Cardiac muscle cell (in vitro differentiated cells and primary cell): ENCODE measurements at regions not wholly inside any gene's neighbourhood (a gene's known extent, or its start where the extent isn't known, plus 50 kb on each side); places are given as distances from the start of the nearest gene placed in this dataset.

Experiments
- DNase-seq, 2 donors: peaks; one replicate each; pipeline versions ENCODE4 v3.0.0 to v3.0.0-alpha.2; 2010 to 2017; ENCODE audit warnings: low read depth in 1 of 2, low spot score in 1 of 2
- H3K27ac ChIP-seq: fragments of 200-600 bp; sonication (generic); 2 replicates; pipeline ENCODE4 v1.5.1; 2016
- H3K27me3 ChIP-seq: fragments of 200-600 bp; sonication (generic); 2 replicates; pipeline ENCODE4 v1.6.0; 2016; ENCODE audit warnings: control low read depth
- H3K36me3 ChIP-seq: fragments of 200-600 bp; sonication (generic); 2 replicates; pipeline ENCODE4 v1.5.1; 2016; ENCODE audit warnings: control low read depth
- H3K4me1 ChIP-seq: fragments of 200-600 bp; sonication (generic); 2 replicates; pipeline ENCODE4 v1.8.1; 2017; ENCODE audit warnings: low read depth, mild to moderate bottlenecking, mixed run types
- H3K4me3 ChIP-seq: fragments of 200-600 bp; sonication (generic); 2 replicates; pipeline ENCODE4 v1.5.1; 2016; ENCODE audit warnings: mild to moderate bottlenecking
- H3K9me3 ChIP-seq: fragments of 200-600 bp; sonication (generic); 2 replicates; pipeline ENCODE4 v1.5.1; 2017; ENCODE audit warnings: low read depth, mild to moderate bottlenecking, control low read depth
- TF ChIP-seq, protein P1 (sequence below): IDR thresholded peaks from 2 replicates; pipeline ENCODE4 v1.5.1; 2012; ENCODE audit warnings: low read depth, mild to moderate bottlenecking, low read length

DNA sequence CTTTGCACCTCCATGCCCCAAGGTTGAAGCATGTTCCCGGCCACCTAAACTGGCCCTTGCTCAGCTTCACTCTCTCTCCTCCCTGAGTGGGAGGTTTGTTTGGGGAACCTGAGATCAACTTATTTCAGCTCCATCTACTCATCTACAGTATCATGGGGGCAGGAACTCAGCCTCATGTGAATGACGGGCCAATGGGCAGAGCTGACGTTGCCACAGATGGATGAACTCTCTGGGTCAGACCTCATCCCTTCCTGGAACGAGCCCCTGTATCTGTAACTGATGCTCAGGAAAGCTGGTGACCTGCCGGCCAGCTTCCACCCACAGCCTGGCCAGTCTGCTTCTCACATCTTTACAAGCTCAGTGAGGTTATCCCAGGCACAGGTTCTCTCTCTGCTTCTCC, 369.6 kb downstream of the IRX2 start:
- TF ChIP-seq, protein P1, sequence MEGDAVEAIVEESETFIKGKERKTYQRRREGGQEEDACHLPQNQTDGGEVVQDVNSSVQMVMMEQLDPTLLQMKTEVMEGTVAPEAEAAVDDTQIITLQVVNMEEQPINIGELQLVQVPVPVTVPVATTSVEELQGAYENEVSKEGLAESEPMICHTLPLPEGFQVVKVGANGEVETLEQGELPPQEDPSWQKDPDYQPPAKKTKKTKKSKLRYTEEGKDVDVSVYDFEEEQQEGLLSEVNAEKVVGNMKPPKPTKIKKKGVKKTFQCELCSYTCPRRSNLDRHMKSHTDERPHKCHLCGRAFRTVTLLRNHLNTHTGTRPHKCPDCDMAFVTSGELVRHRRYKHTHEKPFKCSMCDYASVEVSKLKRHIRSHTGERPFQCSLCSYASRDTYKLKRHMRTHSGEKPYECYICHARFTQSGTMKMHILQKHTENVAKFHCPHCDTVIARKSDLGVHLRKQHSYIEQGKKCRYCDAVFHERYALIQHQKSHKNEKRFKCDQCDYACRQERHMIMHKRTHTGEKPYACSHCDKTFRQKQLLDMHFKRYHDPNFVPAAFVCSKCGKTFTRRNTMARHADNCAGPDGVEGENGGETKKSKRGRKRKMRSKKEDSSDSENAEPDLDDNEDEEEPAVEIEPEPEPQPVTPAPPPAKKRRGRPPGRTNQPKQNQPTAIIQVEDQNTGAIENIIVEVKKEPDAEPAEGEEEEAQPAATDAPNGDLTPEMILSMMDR = no peak
- Histone ChIP-seq H3K4me3 (no peak overlapping the region), H3K4me1 (no peaks in the 10 kb centered on the region), H3K27me3 (no peaks in the 10 kb centered on the region), H3K36me3 (no peaks in the 10 kb centered on the region), H3K27ac (no peak overlapping the region), H3K9me3 (no peaks in the 10 kb centered on the region)
- DNase-seq = no peak

DNA sequence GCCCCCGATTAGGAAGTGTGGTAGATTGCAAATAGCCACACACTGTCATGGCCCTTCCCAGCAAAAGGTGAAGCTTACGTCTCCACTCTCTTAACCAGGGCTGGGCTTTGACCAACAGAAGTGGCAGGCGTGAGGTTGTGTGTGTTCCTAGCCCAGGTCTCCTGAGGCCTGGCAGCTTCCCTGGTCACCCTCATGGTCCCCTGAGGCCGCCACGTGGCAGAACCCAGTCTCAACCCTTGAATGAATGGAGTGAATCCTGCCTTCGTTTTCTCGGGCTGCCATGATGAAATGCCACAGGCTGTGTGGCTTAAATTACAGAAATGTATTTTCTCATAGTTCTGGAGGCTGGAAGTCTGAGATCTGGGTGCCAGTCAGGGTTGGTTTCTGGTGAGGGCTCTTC, 370.4 kb downstream of the IRX2 start:
- Histone ChIP-seq H3K27ac (no peak overlapping the region), H3K36me3 (no peaks in the 10 kb centered on the region), H3K9me3 (no peaks in the 10 kb centered on the region), H3K4me3 (no peak overlapping the region), H3K4me1 (no peaks in the 10 kb centered on the region), H3K27me3 (no peaks in the 10 kb centered on the region)
- no peak for DNase-seq
- TF ChIP-seq, protein P1 = no peak

DNA sequence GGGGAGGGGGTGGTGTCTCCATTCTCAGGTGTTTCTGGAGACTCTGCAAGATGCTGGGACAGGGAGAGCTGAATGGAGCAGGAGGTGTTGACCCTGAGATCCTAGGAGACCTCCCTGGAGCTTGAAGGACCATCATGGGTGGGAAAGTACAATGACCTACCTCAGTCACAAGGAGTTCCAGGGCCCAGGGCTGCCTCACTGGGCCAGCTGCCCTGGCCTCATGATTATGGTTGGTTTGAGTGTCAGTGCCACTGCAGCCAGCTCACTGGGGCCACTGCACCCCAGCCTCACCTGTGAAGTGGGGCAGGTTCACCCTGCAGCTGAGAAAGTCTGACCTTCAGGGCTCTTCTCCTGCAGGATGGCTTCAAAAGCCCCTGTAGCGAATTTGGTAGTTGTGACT, 372.5 kb downstream of the IRX2 start:
- Histone ChIP-seq H3K36me3 (no peaks in the 10 kb centered on the region), H3K27ac (no peak overlapping the region), H3K4me1 (no peaks in the 10 kb centered on the region), H3K9me3 (no peaks in the 10 kb centered on the region), H3K27me3 (no peaks in the 10 kb centered on the region), H3K4me3 (no peak overlapping the region)
- TF ChIP-seq, protein P1 = no peak
- DNase-seq = no peak

DNA sequence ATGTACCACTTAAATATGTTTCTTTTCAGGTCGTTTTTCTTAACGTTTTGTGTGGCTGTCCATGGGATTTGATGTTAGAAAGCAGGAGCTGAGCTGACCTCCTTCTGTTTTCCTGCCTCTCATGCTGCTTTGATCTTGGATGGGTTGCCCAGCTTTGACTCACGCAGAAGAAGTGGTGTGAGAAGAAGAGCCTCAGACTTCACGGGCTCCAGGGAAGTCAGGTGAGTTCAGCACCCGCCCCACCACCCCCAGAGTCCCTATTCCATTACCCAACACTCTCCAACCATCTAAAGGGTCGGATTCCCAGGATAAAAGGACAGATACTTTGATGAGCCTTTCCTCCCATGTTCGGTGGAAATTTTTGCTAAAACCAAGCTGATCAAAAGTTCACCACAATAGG, 373.4 kb downstream of the IRX2 start:
- H3K27me3 ChIP-seq = no peaks in the 10 kb centered on the region
- H3K4me3 ChIP-seq = no peak overlapping the region
- no peak overlapping the region for H3K27ac ChIP-seq
- H3K9me3 ChIP-seq = no peaks in the 10 kb centered on the region
- H3K4me1 ChIP-seq = no peaks in the 10 kb centered on the region
- no peaks in the 10 kb centered on the region for H3K36me3 ChIP-seq
- TF ChIP-seq, protein P1 = no peak
- DNase-seq = no peak

DNA sequence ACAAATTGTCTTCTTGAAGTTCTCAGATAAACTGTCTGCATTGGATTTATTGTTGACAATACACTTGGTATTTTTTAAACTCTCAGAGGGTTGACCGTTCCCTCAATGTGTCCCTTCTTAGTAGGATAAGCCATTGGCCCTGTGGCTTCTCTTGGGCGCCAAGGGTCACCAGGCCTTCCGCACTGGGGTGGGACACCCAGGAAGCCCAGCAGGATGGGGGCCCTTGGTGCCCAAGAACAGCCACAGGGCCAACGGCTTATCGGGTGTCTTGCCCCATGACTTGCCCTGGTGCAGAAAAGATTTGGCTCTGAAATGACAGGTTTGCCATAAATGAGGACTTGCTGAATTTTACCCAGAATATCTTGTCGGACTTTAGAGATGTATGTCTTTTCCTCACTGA, 375.0 kb downstream of the IRX2 start:
- TF ChIP-seq, protein P1 = no peak
- Histone ChIP-seq H3K4me1 (no peaks in the 10 kb centered on the region), H3K4me3 (no peak overlapping the region)

DNA sequence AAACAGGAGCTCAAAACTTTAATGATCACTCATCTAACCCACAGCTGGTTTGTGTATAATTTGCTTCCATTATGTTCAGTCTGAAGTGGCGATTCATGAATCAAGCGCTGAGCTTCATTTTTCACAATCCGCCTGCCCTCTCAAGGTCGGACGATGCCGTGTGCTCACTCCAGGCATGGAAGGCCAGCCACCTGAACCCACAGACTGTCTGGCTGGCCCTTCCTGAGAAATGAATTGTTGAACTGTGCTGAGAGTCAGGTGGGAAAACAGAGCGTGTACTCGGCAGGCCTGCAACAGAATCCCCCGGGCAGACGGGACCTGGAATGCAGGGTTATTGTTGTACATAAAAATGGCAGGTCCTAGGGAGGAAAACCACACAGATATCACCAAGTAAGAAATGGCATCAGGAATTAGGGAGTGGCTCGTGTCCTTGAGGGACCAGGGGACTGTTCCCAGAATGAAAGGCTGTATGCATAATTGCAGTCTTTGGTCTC, 375.7 kb downstream of the IRX2 start:
- no peaks in the 10 kb centered on the region for H3K9me3 ChIP-seq

More for the DNA sequence above, 375.0 kb downstream of the IRX2 start:
- Histone ChIP-seq H3K36me3 (no peaks in the 10 kb centered on the region), H3K27me3 (no peaks in the 10 kb centered on the region), H3K9me3 (no peaks in the 10 kb centered on the region), H3K27ac (no peak overlapping the region)
- DNase-seq = no peak

More for the DNA sequence above, 375.7 kb downstream of the IRX2 start:
- no peaks in the 10 kb centered on the region for H3K27me3 ChIP-seq
- TF ChIP-seq, protein P1 = no peak
- no peaks in the 10 kb centered on the region for H3K36me3 ChIP-seq
- H3K4me3 ChIP-seq = no peak overlapping the region
- no peaks in the 10 kb centered on the region for H3K4me1 ChIP-seq
- H3K27ac ChIP-seq = no peak overlapping the region
- no peak for DNase-seq
